GM12865 (cell line): ENCODE measurements at regions not wholly inside any gene's neighbourhood (a gene's known extent, or its start where the extent isn't known, plus 50 kb on each side); places are given as distances from the start of the nearest gene placed in this dataset.

Source experiments
- DNase-seq: peaks from one replicate; pipeline ENCODE4 v3.0.0; 2010; ENCODE audit warnings: low read depth
- H3K4me3 ChIP-seq: 2 replicates; pipeline ENCODE4 v1.5.1; 2011; ENCODE audit warnings: mild to moderate bottlenecking, low read depth, low read length, control low read depth
- TF ChIP-seq, protein P1 (sequence below): IDR thresholded peaks from 2 replicates; pipeline ENCODE4 v1.5.1; 2011; ENCODE audit warnings: low read length, control low read depth, low read depth, inconsistent platforms; ENCODE audit not compliant: insufficient read depth; ENCODE audit errors: missing control alignments

DNA sequence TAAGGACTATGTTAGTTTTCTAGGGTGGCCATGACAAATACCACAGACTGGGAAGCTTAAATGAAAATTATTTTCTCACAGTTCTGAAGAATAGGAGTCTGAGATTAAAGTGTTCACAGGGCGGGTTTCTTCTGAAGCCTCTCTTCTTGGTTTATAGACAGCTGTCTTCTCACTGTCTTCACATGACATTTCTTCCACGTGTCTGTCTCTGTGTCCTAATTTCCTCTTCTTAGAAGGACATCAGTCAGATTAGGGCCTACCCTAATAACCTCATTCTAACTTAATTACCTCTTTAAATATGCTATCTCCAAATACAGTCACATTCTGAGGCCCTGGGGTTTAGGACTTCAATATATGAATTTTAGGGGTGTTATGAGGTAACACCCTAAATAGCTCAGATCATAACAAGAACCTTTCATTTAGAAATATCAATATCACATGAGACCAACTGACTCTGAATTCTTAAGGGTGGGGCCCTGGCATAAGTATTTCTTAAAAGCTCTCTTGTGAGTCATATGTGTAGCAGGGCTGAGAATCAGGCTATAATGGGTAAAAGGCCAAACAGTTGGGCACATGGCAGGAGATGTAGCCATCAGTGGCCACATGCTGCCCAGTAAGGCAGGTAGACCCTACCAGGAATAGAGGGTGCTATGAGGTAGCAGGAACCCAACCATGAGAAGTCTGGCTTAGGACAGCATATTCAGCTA is 62.0 kb upstream of the TENT5A start:
- no peak for DNase-seq
- no peak overlapping the region for H3K4me3 ChIP-seq
- TF ChIP-seq, protein P1, sequence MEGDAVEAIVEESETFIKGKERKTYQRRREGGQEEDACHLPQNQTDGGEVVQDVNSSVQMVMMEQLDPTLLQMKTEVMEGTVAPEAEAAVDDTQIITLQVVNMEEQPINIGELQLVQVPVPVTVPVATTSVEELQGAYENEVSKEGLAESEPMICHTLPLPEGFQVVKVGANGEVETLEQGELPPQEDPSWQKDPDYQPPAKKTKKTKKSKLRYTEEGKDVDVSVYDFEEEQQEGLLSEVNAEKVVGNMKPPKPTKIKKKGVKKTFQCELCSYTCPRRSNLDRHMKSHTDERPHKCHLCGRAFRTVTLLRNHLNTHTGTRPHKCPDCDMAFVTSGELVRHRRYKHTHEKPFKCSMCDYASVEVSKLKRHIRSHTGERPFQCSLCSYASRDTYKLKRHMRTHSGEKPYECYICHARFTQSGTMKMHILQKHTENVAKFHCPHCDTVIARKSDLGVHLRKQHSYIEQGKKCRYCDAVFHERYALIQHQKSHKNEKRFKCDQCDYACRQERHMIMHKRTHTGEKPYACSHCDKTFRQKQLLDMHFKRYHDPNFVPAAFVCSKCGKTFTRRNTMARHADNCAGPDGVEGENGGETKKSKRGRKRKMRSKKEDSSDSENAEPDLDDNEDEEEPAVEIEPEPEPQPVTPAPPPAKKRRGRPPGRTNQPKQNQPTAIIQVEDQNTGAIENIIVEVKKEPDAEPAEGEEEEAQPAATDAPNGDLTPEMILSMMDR: no peak

DNA sequence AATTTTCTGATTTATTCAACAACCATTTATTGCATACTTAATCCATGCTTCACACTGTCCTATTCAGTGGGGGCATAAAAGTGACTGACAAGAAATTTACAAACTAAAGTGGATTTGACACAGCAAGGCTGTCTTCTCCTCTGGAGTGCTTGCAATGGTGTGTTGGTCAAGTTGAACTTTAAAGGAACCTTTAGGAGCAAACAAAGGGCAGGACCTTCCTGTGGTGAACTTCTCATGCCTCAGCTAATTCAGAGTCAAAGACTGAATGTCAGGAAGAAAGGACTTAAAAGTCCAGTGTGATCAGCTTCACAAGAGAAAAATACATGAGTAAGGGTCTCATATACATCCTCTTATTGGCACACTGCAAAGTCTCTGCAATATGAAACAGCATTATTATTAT is 60.8 kb upstream of the TENT5A start:
- H3K4me3 ChIP-seq: no peak overlapping the region
- TF ChIP-seq, protein P1: no peak
- DNase-seq: no peak

DNA sequence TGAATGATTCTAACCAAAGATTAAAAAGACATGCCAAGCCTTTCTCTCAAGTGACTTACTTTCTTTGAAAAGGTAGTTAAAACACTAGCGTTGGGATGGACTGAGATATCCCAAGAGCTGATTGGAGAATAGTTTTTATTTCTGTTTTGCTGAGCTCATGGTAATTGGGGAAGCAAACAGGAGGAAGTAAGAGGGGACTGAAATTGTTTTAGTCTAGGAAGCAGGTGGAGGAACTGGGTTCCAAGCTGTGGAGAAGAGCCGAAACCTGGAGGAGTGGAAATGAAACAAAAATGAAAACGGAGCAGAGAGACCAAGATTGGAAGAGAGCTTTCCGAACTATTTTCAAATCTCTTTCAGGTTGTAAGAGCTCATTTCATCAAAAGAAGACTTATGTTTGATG is 59.9 kb upstream of the TENT5A start:
- no peak overlapping the region for H3K4me3 ChIP-seq
- TF ChIP-seq, protein P1: no peak
- DNase-seq: no peak

DNA sequence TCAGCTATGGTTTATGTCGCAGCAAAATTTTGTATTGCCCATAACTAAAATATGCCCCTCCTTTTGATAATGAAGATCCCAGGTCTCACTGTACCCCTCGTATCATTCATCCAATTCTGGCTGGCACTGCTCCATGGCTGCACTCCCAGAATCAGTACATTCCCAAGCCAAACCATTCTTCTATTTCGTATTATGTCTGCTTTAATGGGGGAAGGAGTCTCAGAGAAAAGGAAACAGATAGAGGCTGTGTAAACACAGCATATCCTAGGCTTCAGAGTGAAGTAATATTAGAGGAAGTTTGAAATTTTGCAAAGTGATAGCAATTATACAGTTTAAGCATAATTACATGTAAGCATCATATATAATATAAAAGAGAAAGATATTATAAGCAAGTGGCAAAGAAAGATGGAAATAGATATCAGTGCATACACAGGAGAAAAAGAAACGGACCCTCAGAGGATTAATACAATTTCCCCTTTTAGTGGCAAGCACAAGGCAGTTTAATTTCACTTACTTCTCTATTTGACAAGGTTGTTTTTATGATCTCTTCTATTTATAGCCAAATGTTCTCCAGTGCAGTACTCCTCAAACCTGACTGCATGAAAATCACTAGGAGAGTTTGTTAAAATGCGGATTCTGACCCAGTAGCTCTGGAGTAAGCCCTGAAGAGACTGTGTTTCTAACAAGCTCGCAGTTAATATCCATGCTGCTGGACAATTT is 56.5 kb upstream of the TENT5A start:
- no peak for DNase-seq
- TF ChIP-seq, protein P1: no peak
- no peak overlapping the region for H3K4me3 ChIP-seq

DNA sequence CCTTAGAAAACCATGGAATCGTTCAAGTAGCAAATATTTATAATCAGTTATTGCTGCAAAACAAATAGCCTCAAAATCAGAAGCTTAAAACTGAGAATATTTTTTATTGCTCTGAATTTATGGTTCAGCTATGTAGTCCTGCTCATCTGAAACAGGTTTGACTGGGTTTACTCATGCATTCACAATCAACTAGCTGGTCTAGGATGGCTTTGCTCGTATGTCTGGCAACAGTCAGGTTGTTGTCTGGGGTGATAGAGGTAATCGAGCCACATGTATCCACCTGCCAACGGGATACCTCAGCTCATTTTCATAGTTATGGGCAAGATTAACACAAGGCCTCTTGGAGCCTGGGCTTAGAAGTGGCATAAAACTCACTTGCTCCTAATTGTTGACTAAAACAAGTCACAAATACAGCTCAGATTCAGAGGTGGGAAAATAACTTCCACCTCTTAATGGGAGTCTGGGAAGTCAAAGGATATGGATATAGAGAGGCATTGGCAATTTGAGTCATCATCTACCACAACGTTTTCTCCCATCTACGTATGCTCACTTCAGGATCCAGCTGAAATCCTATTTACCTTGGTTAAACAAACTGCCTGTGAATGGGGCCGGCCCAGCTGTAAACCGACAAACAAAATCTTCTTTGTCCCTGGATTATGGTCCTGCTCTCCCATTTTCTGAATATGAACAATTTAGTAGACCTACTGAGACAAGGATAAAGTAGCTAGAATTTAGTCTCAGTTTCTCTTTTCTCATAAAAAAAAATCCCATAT is 54.5 kb upstream of the TENT5A start:
- TF ChIP-seq, protein P1: no peak
- DNase-seq: no peak
- H3K4me3 ChIP-seq: no peak overlapping the region

DNA sequence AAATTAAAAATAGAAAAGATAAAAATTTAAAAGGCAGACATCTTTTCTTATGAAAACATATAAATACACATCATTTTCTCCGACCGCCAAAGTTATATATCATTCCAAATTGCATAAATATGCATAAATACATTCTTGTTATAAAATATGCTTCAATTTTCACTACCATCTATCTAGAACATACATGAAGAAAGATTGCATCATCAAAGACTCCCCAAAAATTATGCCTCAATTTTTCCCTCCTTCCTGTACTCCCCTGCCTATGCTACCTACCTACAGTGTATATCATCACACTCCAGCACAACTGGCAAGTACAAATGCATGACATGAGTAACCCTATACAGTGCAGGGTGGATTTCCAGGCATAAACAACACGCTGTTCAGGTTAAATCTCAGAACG is 49.9 kb upstream of the TENT5A start:
- TF ChIP-seq, protein P1: no peak
- H3K4me3 ChIP-seq: no peak overlapping the region
- DNase-seq: no peak
